IPS-15b (cell line): ENCODE measurements at regions not wholly inside any gene's neighbourhood (a gene's known extent, or its start where the extent isn't known, plus 50 kb on each side); places are given as distances from the start of the nearest gene placed in this dataset.
"Not testable (repeated sequence)": the region's sequence is repeated elsewhere in the genome, so short reads cannot be mapped to it uniquely, and the experiment has no call there.

Experiments used
- H3K27me3 ChIP-seq: one replicate; pipeline ENCODE4 v1.6.1; 2013; ENCODE audit warnings: low read length; ENCODE audit not compliant: control insufficient read depth, insufficient read depth
- H3K36me3 ChIP-seq: one replicate; pipeline ENCODE4 v1.6.1; 2013; ENCODE audit warnings: low read length; ENCODE audit not compliant: control insufficient read depth, insufficient read depth
- H3K4me1 ChIP-seq: one replicate; pipeline ENCODE4 v1.6.1; 2013; ENCODE audit warnings: mild to moderate bottlenecking, low read length; ENCODE audit not compliant: control insufficient read depth, insufficient read depth
- H3K4me3 ChIP-seq: one replicate; pipeline ENCODE4 v1.5.1; 2013; ENCODE audit warnings: low read depth, low read length
- H3K9ac ChIP-seq: one replicate; pipeline ENCODE4 v1.6.1; 2013; ENCODE audit warnings: low read depth, mild to moderate bottlenecking, low read length
- H3K9me3 ChIP-seq: one replicate; pipeline ENCODE4 v1.6.1; 2013; ENCODE audit warnings: mild to moderate bottlenecking, low read length; ENCODE audit not compliant: control insufficient read depth, insufficient read depth

DNA sequence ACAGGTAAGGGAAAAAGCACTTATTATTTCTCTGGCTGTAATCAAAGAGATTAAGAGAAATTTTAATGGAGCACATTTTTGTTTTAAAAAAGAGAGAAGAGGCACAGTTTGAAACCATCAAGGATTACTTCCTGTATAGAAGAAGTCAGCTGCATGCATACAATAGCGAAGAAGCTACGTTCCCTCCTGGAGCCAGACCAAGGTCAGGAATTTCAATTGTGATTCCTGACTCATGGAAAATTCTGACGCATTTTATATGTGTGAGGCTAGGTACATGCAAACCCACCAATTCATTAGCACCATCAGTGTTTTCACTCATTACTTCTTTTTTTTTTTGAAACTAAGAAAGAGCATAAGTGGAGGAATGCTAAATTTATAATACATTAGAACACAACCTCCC lies 232.7 kb upstream of the SGK1 start:
- Histone ChIP-seq H3K4me1 (no peaks in the 10 kb centered on the region), H3K27me3 (no peaks in the 10 kb centered on the region), H3K36me3 (no peaks in the 10 kb centered on the region), H3K9ac (no peak overlapping the region), H3K9me3 (no peaks in the 10 kb centered on the region), H3K4me3 (no peak overlapping the region)

DNA sequence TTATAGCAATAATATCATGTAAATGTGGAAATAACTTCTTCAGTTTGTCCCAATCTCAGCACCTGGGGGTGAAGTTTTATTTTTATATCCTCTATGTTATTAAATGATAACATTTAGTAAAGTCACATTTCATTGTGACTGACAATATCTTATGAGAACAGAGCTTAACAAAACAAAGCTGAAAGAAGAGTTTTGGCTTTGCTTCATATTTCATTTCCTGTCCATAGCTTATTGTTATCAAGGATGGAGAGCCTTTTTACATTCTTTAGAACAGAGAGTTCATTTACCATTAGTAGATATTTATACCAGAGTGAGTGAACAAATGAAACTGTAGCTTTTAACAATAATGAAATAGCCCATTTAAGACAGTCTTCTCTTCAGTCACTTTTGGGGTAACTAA lies 231.9 kb upstream of the SGK1 start:
- Histone ChIP-seq H3K27me3 (no peaks in the 10 kb centered on the region), H3K4me1 (no peaks in the 10 kb centered on the region), H3K4me3 (no peak overlapping the region)

DNA sequence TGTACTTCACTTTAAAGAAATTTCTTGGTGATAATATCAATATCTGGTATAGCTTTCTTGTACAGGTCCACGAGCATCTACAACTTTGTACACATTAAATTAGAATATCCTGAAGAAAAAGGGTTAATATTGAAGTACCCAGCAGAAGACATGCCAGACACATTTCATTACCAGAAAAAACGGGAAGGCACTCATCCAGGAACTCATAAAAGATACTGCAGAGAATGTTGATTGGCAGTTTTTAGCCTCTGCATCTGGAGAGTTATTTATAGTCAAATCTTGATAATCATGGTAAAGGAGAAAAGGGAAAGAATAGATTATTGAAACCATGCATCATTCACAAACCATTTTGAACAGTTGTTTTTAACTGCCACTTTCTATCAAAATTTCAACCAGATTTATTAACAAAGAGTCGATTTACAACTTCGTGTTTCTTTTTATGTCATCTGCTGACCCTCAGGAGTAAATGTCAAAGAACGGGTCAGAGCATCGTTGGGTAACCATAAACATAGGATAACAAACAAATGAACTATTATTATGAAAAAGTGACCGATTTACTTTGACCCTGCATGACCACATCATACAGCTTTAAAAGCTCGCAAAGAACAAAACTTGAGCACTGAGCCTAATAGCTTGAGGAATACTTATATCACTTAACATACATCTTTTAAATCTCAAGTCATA lies 229.2 kb upstream of the SGK1 start:
- Histone ChIP-seq H3K27me3 (no peaks in the 10 kb centered on the region), H3K36me3 (no peaks in the 10 kb centered on the region), H3K9me3 (no peaks in the 10 kb centered on the region), H3K4me3 (no peak overlapping the region), H3K9ac (no peak overlapping the region), H3K4me1 (no peaks in the 10 kb centered on the region)

More for the DNA sequence above, 231.9 kb upstream of the SGK1 start:
- Histone ChIP-seq H3K9me3 (no peaks in the 10 kb centered on the region), H3K9ac (no peak overlapping the region), H3K36me3 (no peaks in the 10 kb centered on the region)

GRCh38 chr6:134544737-134545136 lies 226.8 kb upstream of the SGK1 start:
- Histone ChIP-seq H3K9ac (no peak overlapping the region), H3K27me3 (no peaks in the 10 kb centered on the region), H3K9me3 (no peaks in the 10 kb centered on the region), H3K4me1 (no peaks in the 10 kb centered on the region), H3K36me3 (no peaks in the 10 kb centered on the region), H3K4me3 (no peak overlapping the region)

GRCh38 chr6:134543128-134543527 lies 225.2 kb upstream of the SGK1 start:
- no peak overlapping the region for H3K4me3 ChIP-seq
- H3K4me1 ChIP-seq = no peaks in the 10 kb centered on the region

GRCh38 chr6:134541001-134541400 lies 223.1 kb upstream of the SGK1 start:
- H3K36me3 ChIP-seq = no peaks in the 10 kb centered on the region
- H3K9me3 ChIP-seq = no peaks in the 10 kb centered on the region
- no peaks in the 10 kb centered on the region for H3K27me3 ChIP-seq
- H3K4me3 ChIP-seq = no peak overlapping the region
- no peak overlapping the region for H3K9ac ChIP-seq
- no peaks in the 10 kb centered on the region for H3K4me1 ChIP-seq

More at GRCh38 chr6:134543128-134543527, 225.2 kb upstream of the SGK1 start:
- Histone ChIP-seq H3K9me3 (no peaks in the 10 kb centered on the region), H3K36me3 (no peaks in the 10 kb centered on the region), H3K27me3 (no peaks in the 10 kb centered on the region), H3K9ac (no peak overlapping the region)

DNA sequence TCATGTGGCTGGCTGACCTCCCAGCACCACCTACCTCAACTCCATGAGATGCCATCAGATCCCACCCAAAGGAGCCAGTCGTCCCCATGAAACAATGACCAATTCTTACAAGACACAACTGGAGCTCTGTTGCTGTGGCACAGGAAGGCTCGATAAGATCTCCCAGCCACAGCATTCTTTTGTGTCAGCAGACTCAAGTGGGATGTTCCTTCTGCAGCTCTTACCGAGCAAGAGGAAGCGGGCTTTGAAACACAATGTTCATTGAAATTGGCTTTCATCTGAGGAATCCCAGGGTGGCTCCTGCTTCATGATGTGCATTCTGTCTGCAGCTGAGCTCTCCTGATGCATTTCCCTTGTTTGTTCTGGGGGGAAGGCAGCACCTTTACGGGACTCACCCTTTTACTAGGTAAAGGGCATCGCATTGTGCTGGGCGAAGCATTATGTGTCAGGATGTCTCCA lies 222.0 kb upstream of the SGK1 start:
- H3K4me3 ChIP-seq = no peak overlapping the region
- no peaks in the 10 kb centered on the region for H3K36me3 ChIP-seq
- no peaks in the 10 kb centered on the region for H3K9me3 ChIP-seq
- H3K9ac ChIP-seq = no peak overlapping the region
- H3K27me3 ChIP-seq = no peaks in the 10 kb centered on the region
- H3K4me1 ChIP-seq = no peaks in the 10 kb centered on the region

DNA sequence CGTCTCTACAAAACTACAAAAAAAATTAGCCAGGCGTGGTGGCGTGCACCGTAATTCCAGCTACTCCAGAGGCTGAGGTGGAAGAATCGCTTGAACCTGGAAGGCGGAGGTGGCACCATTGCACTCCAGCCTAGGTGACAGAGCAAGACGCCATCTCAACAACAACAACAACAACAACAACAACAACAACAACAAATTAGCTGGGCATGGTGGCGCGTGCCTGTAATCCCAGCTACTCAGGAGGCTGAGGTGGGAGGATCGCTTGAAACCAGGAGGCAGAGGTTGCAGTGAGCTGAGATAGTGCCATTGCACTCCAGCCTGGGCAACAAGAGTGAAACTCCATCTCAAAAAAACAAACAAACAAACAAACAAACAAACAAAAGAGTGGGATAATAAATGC lies 219.9 kb upstream of the SGK1 start:
- H3K4me3 ChIP-seq, H3K36me3 ChIP-seq, H3K4me1 ChIP-seq, H3K27me3 ChIP-seq, H3K9ac ChIP-seq, H3K9me3 ChIP-seq: not testable (repeated sequence)

DNA sequence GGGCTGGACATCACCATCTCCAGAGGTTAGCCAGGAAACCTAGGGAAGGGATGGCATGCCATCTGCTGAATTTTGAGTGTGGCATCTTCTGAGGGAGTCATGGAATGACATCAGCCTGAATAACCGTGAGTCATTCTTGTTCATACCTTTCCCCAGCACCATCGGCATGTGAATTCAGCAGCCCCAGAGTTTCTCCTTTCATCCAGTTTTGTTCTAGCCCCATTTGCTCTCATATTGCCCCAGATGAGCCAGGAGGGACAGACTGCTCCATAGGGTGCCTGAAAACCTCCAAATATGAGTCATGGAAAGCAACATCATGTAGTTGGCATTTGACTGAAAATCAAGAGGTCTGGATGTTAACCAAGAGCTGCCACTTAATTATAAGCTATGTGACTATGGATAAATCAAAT lies 219.2 kb upstream of the SGK1 start:
- H3K9me3 ChIP-seq = no peaks in the 10 kb centered on the region
- H3K4me3 ChIP-seq = no peak overlapping the region
- no peaks in the 10 kb centered on the region for H3K27me3 ChIP-seq
- no peaks in the 10 kb centered on the region for H3K36me3 ChIP-seq
- H3K4me1 ChIP-seq = no peaks in the 10 kb centered on the region
- no peak overlapping the region for H3K9ac ChIP-seq

DNA sequence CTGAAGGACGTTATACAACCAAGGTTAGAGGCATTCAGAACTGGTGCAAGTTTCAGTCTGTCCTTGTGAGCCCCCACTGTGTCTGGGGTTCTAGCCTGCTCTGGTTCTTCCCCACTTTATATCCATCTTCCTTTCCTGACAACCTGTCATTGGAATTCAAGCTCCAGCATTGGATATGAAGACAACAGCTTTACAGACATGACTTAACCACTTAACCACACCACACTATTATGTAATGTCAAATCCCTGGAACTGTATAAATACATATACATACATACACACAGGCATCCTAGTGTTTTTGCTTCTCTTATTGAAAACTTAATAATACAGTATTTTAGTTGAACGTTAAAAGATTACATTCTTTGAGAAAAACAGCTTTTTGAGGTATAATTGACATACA lies 217.9 kb upstream of the SGK1 start:
- Histone ChIP-seq H3K36me3 (no peaks in the 10 kb centered on the region), H3K4me1 (no peaks in the 10 kb centered on the region), H3K27me3 (no peaks in the 10 kb centered on the region), H3K9ac (no peak overlapping the region), H3K9me3 (no peaks in the 10 kb centered on the region), H3K4me3 (no peak overlapping the region)

DNA sequence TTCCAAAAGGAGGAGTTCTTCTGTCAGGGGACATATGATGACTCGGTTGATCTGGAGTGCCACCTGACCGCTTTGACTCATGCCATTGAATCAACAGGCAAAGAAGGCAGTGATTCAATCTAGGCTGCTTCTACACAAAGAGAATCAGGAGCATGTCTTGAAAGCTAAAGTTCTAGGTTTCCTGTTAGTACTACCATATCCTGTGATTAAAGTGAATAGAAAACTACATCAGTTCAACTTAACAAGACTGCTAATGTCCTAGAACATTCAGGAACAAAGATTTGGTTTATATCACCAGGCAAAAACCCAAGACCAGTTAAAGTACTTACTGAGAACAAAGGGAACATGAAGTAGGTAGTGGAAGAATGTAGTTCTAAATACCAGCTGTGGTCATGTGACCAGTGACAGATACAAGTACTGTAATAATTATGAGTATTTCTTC lies 216.8 kb upstream of the SGK1 start:
- Histone ChIP-seq H3K9ac (no peak overlapping the region), H3K27me3 (no peaks in the 10 kb centered on the region), H3K4me3 (no peak overlapping the region), H3K36me3 (no peaks in the 10 kb centered on the region), H3K9me3 (no peaks in the 10 kb centered on the region), H3K4me1 (no peaks in the 10 kb centered on the region)

- Histone ChIP-seq H3K9me3 (no peaks in the 10 kb centered on the region), H3K4me3 (no peak overlapping the region), H3K9ac (no peak overlapping the region), H3K4me1 (no peaks in the 10 kb centered on the region), H3K27me3 (no peaks in the 10 kb centered on the region), H3K36me3 (no peaks in the 10 kb centered on the region)
Measured at GRCh38 chr6:134533991-134534390, 216.1 kb upstream of the SGK1 start.
